ENCODE measurements at regions not wholly inside any gene's neighbourhood (a gene's known extent, or its start where the extent isn't known, plus 50 kb on each side); places are given as distances from the start of the nearest gene placed in this dataset.

DNA sequence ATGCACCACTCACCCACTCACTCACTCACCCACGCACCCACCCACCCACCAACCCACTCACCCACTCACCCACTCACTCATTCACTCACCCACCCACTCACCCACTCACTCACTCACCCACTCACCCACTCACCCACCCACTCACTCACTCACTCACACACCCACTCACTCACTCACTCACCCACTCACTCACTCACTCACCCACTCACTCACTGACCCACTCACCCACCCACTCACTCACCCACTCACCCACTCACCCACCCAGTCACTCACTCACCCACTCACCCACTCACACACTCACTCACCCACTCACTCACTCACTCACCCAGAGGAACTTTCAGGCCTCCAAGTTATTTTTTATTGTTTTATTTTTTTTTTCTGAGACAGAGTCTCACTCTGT is 93.1 kb upstream of the MKI67 start:
- TF ChIP-seq CHD2 (IDR thresholded peaks at IDR 0.05; ENCODE audit: low read length, partially characterized antibody) (no peak), EP300 (IDR thresholded peaks at IDR 0.05; ENCODE audit: borderline replicate concordance in 1 of 2, low read depth in 1 of 2, low read length in 1 of 2) (no peak), CTCF (IDR thresholded peaks at IDR 0.05) (no peak), POLR2AphosphoS5 (IDR thresholded peaks at IDR 0.05; ENCODE audit: low read depth, low read length) (no peak), EZH2phosphoT487 (IDR thresholded peaks at IDR 0.05; ENCODE audit: borderline replicate concordance, low read depth) (no peak), REST (IDR thresholded peaks at IDR 0.05; ENCODE audit: low read depth, low read length) (no peak), NRF1 (IDR thresholded peaks at IDR 0.05; ENCODE audit: low read depth, low read length) (no peak), GABPA (IDR thresholded peaks at IDR 0.05; ENCODE audit: low read depth) (no peak), MXI1 (IDR thresholded peaks at IDR 0.05; ENCODE audit: low read depth, low read length) (no peak), TCF12 (IDR thresholded peaks at IDR 0.05) (no peak)
- TF ChIP-seq, protein P1, sequence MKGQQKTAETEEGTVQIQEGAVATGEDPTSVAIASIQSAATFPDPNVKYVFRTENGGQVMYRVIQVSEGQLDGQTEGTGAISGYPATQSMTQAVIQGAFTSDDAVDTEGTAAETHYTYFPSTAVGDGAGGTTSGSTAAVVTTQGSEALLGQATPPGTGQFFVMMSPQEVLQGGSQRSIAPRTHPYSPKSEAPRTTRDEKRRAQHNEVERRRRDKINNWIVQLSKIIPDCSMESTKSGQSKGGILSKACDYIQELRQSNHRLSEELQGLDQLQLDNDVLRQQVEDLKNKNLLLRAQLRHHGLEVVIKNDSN (IDR thresholded peaks at IDR 0.05; ENCODE audit: borderline replicate concordance, low read depth), result no peak
- TF ChIP-seq, protein P2, sequence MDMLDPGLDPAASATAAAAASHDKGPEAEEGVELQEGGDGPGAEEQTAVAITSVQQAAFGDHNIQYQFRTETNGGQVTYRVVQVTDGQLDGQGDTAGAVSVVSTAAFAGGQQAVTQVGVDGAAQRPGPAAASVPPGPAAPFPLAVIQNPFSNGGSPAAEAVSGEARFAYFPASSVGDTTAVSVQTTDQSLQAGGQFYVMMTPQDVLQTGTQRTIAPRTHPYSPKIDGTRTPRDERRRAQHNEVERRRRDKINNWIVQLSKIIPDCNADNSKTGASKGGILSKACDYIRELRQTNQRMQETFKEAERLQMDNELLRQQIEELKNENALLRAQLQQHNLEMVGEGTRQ (IDR thresholded peaks at IDR 0.05; ENCODE audit: borderline replicate concordance, low read depth, low read length), result no peak
- TF ChIP-seq, protein P3, sequence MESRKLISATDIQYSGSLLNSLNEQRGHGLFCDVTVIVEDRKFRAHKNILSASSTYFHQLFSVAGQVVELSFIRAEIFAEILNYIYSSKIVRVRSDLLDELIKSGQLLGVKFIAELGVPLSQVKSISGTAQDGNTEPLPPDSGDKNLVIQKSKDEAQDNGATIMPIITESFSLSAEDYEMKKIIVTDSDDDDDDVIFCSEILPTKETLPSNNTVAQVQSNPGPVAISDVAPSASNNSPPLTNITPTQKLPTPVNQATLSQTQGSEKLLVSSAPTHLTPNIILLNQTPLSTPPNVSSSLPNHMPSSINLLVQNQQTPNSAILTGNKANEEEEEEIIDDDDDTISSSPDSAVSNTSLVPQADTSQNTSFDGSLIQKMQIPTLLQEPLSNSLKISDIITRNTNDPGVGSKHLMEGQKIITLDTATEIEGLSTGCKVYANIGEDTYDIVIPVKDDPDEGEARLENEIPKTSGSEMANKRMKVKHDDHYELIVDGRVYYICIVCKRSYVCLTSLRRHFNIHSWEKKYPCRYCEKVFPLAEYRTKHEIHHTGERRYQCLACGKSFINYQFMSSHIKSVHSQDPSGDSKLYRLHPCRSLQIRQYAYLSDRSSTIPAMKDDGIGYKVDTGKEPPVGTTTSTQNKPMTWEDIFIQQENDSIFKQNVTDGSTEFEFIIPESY (IDR thresholded peaks at IDR 0.05; ENCODE audit: borderline replicate concordance, low read depth), result no peak
